ENCODE measurements at regions not wholly inside any gene's neighbourhood (a gene's known extent, or its start where the extent isn't known, plus 50 kb on each side); places are given as distances from the start of the nearest gene placed in this dataset.

DNA sequence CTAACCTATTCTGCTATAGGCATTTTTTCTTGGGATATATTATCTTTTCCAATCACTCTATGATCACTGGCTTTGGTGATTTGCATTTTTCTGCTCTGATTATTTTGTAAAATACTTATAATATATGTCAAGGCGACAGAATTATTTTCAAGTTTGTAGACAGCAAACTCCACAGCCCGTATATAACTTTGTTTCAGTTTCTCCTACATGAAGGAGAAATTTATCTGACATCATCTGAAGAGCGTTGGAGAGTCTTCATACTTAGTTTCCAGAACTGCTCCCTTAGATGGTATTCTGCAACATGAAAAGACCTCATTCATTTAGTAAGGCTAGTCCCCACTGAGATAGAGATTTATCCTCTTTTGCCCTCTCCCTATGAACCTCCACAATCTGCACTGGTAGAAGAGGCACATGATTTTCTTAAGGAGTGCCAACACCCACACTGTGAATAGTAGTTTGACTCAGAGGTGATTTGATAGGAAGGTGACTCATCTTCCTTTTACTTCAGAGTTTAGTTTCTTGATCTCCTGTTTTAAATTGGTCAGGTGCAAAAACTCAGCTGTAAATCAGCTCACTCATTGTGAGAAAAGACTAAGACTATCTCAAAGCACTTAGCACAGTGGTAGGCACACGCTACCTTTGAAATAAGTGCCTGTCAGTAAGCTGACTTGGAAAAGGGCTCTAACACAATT lies 1848.6 kb upstream of the CELF4 start:
- TF ChIP-seq POLR2A (IDR thresholded peaks at IDR 0.05) = no peak
- TF ChIP-seq, protein P1, sequence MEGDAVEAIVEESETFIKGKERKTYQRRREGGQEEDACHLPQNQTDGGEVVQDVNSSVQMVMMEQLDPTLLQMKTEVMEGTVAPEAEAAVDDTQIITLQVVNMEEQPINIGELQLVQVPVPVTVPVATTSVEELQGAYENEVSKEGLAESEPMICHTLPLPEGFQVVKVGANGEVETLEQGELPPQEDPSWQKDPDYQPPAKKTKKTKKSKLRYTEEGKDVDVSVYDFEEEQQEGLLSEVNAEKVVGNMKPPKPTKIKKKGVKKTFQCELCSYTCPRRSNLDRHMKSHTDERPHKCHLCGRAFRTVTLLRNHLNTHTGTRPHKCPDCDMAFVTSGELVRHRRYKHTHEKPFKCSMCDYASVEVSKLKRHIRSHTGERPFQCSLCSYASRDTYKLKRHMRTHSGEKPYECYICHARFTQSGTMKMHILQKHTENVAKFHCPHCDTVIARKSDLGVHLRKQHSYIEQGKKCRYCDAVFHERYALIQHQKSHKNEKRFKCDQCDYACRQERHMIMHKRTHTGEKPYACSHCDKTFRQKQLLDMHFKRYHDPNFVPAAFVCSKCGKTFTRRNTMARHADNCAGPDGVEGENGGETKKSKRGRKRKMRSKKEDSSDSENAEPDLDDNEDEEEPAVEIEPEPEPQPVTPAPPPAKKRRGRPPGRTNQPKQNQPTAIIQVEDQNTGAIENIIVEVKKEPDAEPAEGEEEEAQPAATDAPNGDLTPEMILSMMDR (IDR thresholded peaks at IDR 0.05) = no peak
